BLaER1 treated with 17β-estradiol and CSF1 and Interleukin-3, amounts not matched to agents 10 nM and 100 nM (cell line): ENCODE measurements at regions not wholly inside any gene's neighbourhood (a gene's known extent, or its start where the extent isn't known, plus 50 kb on each side); places are given as distances from the start of the nearest gene placed in this dataset.
"Not testable (repeated sequence)": the region's sequence is repeated elsewhere in the genome, so short reads cannot be mapped to it uniquely, and the experiment has no call there.

Experiments used
- H3K27ac ChIP-seq, 11 experiments: shearing (Covaris generic); formaldehyde crosslinking; 2 replicates each; pipeline ENCODE4 v1.8.1; 2022
- H3K27me3 ChIP-seq, 11 experiments: shearing (Covaris generic); formaldehyde crosslinking; 2 replicates each; pipeline ENCODE4 v1.8.1; 2022
- H3K36me3 ChIP-seq, 11 experiments: shearing (Covaris generic); formaldehyde crosslinking; 2 replicates each; pipeline ENCODE4 v1.8.1; 2022
- H3K4me1 ChIP-seq, 10 experiments: shearing (Covaris generic); formaldehyde crosslinking; 2 replicates each; pipeline ENCODE4 v1.8.1; 2022
- H3K4me2 ChIP-seq, 11 experiments: shearing (Covaris generic); formaldehyde crosslinking; 2 replicates each; pipeline ENCODE4 v1.8.1; 2022
- H3K4me3 ChIP-seq, 10 experiments: shearing (Covaris generic); formaldehyde crosslinking; 2 replicates each; pipeline ENCODE4 v1.8.1; 2022
- H3K9ac ChIP-seq, 11 experiments: shearing (Covaris generic); formaldehyde crosslinking; 2 replicates each; pipeline ENCODE4 v1.8.1; 2022
- H3K9me3 ChIP-seq, 11 experiments: shearing (Covaris generic); formaldehyde crosslinking; replicated peaks in 1 of 11; 2 replicates each; pipeline ENCODE4 v1.8.1; 2022
- H4K20me1 ChIP-seq, 11 experiments: shearing (Covaris generic); formaldehyde crosslinking; 2 replicates each; pipeline ENCODE4 v1.8.1; 2022
- Cebpa-rat ChIP-seq, 11 experiments: shearing (Covaris generic); IDR thresholded peaks; 2 replicates each; pipeline ENCODE4 v1.8.1; 2022

GRCh38 chr6:85287654-85288053 lies 162.2 kb upstream of the NT5E start:
- Histone ChIP-seq H3K27me3 (no peaks in the 10 kb centered on the region), H3K27ac (no peak overlapping the region), H3K9me3 (no peaks in the 10 kb centered on the region), H3K9ac (no peak overlapping the region), H3K4me3 (no peak overlapping the region), H4K20me1 (no peaks in the 10 kb centered on the region), H3K4me2 (no peak overlapping the region), H3K4me1 (no peaks in the 10 kb centered on the region), H3K36me3 (no peaks in the 10 kb centered on the region)
- no peak for TF ChIP-seq Cebpa-rat (IDR thresholded peaks at IDR 0.05)

- no peak for TF ChIP-seq Cebpa-rat (IDR thresholded peaks at IDR 0.05)
- H3K27me3 ChIP-seq, result no peaks in the 10 kb centered on the region
- no peaks in the 10 kb centered on the region for H3K36me3 ChIP-seq
- H3K4me3 ChIP-seq, result no peak overlapping the region
- no peak overlapping the region for H3K27ac ChIP-seq
- no peaks in the 10 kb centered on the region for H3K9me3 ChIP-seq
- H3K9ac ChIP-seq, result no peak overlapping the region
- no peaks in the 10 kb centered on the region for H3K4me1 ChIP-seq
- no peaks in the 10 kb centered on the region for H4K20me1 ChIP-seq
- H3K4me2 ChIP-seq, result no peak overlapping the region
These were observed 162.7 kb upstream of the NT5E start for GRCh38 chr6:85287158-85287557.

- not testable (repeated sequence) for H3K9me3 ChIP-seq, H3K27ac ChIP-seq, H3K4me2 ChIP-seq, H3K36me3 ChIP-seq, H3K4me3 ChIP-seq, H3K9ac ChIP-seq, H3K4me1 ChIP-seq, H3K27me3 ChIP-seq, H4K20me1 ChIP-seq
These were observed 163.4 kb upstream of the NT5E start for GRCh38 chr6:85286507-85286906.

- H3K4me3 ChIP-seq, result no peak overlapping the region
- H3K27me3 ChIP-seq, result no peaks in the 10 kb centered on the region
- H3K36me3 ChIP-seq, result no peaks in the 10 kb centered on the region
- no peaks in the 10 kb centered on the region for H3K9me3 ChIP-seq
- H4K20me1 ChIP-seq, result no peaks in the 10 kb centered on the region
- H3K27ac ChIP-seq, result no peak overlapping the region
- H3K4me1 ChIP-seq, result no peaks in the 10 kb centered on the region
- H3K4me2 ChIP-seq, result no peak overlapping the region
- H3K9ac ChIP-seq, result no peak overlapping the region
- no peak for TF ChIP-seq Cebpa-rat (IDR thresholded peaks at IDR 0.05)
These were observed 163.9 kb upstream of the NT5E start for GRCh38 chr6:85285934-85286333.

- TF ChIP-seq Cebpa-rat (IDR thresholded peaks at IDR 0.05), result no peak
- H3K27me3 ChIP-seq, result no peaks in the 10 kb centered on the region
- H3K9ac ChIP-seq, result no peak overlapping the region
- no peak overlapping the region for H3K4me3 ChIP-seq
- H3K36me3 ChIP-seq, result no peaks in the 10 kb centered on the region
- H3K4me2 ChIP-seq, result no peak overlapping the region
- no peaks in the 10 kb centered on the region for H3K9me3 ChIP-seq
- no peaks in the 10 kb centered on the region for H3K4me1 ChIP-seq
- H3K27ac ChIP-seq, result no peak overlapping the region
- no peaks in the 10 kb centered on the region for H4K20me1 ChIP-seq
These were observed 164.8 kb upstream of the NT5E start for GRCh38 chr6:85285114-85285513.

- Histone ChIP-seq H4K20me1 (no peaks in the 10 kb centered on the region), H3K4me3 (no peak overlapping the region), H3K27me3 (no peaks in the 10 kb centered on the region), H3K4me1 (no peaks in the 10 kb centered on the region), H3K36me3 (no peaks in the 10 kb centered on the region), H3K4me2 (no peak overlapping the region), H3K9ac (no peak overlapping the region), H3K27ac (no peak overlapping the region), H3K9me3 (no peaks in the 10 kb centered on the region)
- TF ChIP-seq Cebpa-rat (IDR thresholded peaks at IDR 0.05), result no peak
These were observed 166.4 kb upstream of the NT5E start for GRCh38 chr6:85283436-85283835.

GRCh38 chr6:85278466-85279035 lies 171.3 kb upstream of the NT5E start:
- Histone ChIP-seq H3K36me3 (no peaks in the 10 kb centered on the region), H3K4me3 (no peak overlapping the region), H3K4me1 (no peaks in the 10 kb centered on the region), H3K27me3 (no peaks in the 10 kb centered on the region), H3K4me2 (no peak overlapping the region), H3K27ac (no peak overlapping the region), H4K20me1 (no peaks in the 10 kb centered on the region), H3K9ac (no peak overlapping the region), H3K9me3 (no peaks in the 10 kb centered on the region)
- no peak for TF ChIP-seq Cebpa-rat (IDR thresholded peaks at IDR 0.05)

GRCh38 chr6:85276026-85276425 lies 173.9 kb upstream of the NT5E start:
- not testable (repeated sequence) for H3K27me3 ChIP-seq, H3K9me3 ChIP-seq, H3K27ac ChIP-seq, H3K4me2 ChIP-seq, H3K9ac ChIP-seq, H3K4me3 ChIP-seq, H3K4me1 ChIP-seq, H3K36me3 ChIP-seq, H4K20me1 ChIP-seq

GRCh38 chr6:85275338-85275985 lies 174.4 kb upstream of the NT5E start:
- H3K4me1 ChIP-seq, result no peaks in the 10 kb centered on the region
- no peaks in the 10 kb centered on the region for H4K20me1 ChIP-seq
- no peaks in the 10 kb centered on the region for H3K9me3 ChIP-seq
- H3K4me3 ChIP-seq, result no peak overlapping the region
- H3K27me3 ChIP-seq, result no peaks in the 10 kb centered on the region
- TF ChIP-seq Cebpa-rat (IDR thresholded peaks at IDR 0.05), result no peak
- no peak overlapping the region for H3K27ac ChIP-seq
- no peak overlapping the region for H3K9ac ChIP-seq
- H3K4me2 ChIP-seq, result no peak overlapping the region
- no peaks in the 10 kb centered on the region for H3K36me3 ChIP-seq

- H3K27me3 ChIP-seq, result no peaks in the 10 kb centered on the region
- H3K4me3 ChIP-seq, result no peak overlapping the region
- no peak overlapping the region for H3K9ac ChIP-seq
- no peaks in the 10 kb centered on the region for H3K36me3 ChIP-seq
- H3K27ac ChIP-seq, result no peak overlapping the region
- H4K20me1 ChIP-seq, result no peaks in the 10 kb centered on the region
- H3K4me1 ChIP-seq, result no peaks in the 10 kb centered on the region
- no peak for TF ChIP-seq Cebpa-rat (IDR thresholded peaks at IDR 0.05)
- H3K4me2 ChIP-seq, result no peak overlapping the region
- no peaks in the 10 kb centered on the region for H3K9me3 ChIP-seq
These were observed 176.0 kb upstream of the NT5E start for GRCh38 chr6:85273870-85274269.
